ENCODE measurements at regions not wholly inside any gene's neighbourhood (a gene's known extent, or its start where the extent isn't known, plus 50 kb on each side); places are given as distances from the start of the nearest gene placed in this dataset.

DNA sequence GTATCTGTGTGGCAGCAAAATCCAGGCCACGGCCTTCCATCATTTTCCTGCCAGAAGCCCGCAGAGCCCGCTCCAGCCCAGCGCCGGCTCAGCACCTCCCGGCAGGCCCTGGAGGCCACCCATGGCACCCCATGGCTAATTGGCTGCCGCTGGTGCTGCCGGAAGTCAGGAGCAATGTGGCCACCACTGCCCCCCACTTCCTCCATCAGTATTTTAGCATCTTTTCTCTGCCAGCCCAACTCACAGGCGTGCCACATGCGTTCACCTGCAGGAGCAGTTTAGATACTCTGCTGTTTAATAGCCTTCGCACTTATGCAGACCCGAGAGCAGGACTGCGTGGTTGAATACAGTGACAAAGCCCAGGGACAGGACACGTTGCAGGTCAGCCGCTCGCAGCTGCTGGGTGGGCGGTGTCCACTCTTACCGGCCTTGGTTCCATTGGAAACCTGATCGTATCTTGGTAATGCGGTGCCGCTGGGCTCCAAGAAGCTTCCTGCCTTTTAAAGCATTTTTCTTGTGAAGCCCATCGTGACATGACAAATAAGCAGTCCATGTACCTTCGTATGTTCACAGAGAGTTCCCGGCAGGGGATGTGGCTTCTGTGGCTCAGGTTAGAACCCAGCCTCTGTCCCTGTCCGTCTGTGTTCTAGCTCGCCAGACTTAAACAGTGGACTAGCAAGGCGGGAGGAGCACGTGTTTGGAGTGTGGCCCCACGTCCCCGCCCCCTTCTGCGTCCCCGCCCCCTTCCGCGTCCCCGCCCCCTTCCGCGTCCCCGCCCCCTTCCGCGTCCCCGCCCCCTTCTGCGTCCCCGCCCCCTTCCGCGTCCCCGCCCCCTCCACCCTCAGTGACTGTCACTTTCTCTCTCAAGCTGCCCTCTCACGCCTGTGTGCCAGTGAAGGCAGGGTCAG lies 162.0 kb upstream of the SOX1 start:
- no peaks in the 10 kb centered on the region for H3K36me3 ChIP-seq (ENCODE audit: insufficient read depth, low read length)

DNA sequence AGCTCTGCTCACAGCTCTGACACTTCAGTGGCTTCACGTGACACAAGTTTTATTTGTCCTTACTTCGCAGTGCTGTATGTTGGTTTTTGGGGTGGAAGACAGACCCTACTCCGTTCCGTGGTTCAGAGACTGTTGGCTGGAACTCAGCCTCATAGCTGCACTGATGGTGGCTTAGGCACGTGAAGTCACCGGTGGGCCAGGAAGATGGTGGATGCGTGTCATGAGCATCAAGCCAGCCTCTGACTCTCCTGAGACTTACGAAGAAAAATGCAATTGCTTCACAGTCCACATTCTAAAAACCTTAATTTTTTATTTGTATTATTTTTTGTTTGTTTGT lies 161.4 kb upstream of the SOX1 start:
- H3K27ac ChIP-seq (ENCODE audit: low read depth, low read length): no peak overlapping the region
- WGBS: 99% methylated on average over 7 of the region's 8 CpGs
- no peaks in the 10 kb centered on the region for H3K27me3 ChIP-seq (ENCODE audit: insufficient read depth, low read length)
- H3K36me3 ChIP-seq (ENCODE audit: insufficient read depth, low read length): no peaks in the 10 kb centered on the region
- H3K4me3 ChIP-seq (ENCODE audit: low read length): no peak overlapping the region
- no peaks in the 10 kb centered on the region for H3K9me3 ChIP-seq (ENCODE audit: insufficient read depth, low read depth, low read length)
- no peaks in the 10 kb centered on the region for H3K4me1 ChIP-seq (ENCODE audit: insufficient read depth, low read length)
- no peak overlapping the region for H3K9ac ChIP-seq (ENCODE audit: low read depth, low read length)

More for the DNA sequence above, 162.0 kb upstream of the SOX1 start:
- Histone ChIP-seq H3K4me3 (ENCODE audit: low read length) (no peak overlapping the region), H3K4me1 (ENCODE audit: insufficient read depth, low read length) (no peaks in the 10 kb centered on the region), H3K9me3 (ENCODE audit: insufficient read depth, low read depth, low read length) (no peaks in the 10 kb centered on the region), H3K27ac (ENCODE audit: low read depth, low read length) (no peak overlapping the region), H3K9ac (ENCODE audit: low read depth, low read length) (no peak overlapping the region), H3K27me3 (ENCODE audit: insufficient read depth, low read length) (no peaks in the 10 kb centered on the region)
- 93% methylated on average over 41 of the region's 47 CpGs for WGBS

- Histone ChIP-seq H3K27ac (ENCODE audit: low read depth, low read length) (no peak overlapping the region), H3K4me1 (ENCODE audit: insufficient read depth, low read length) (no peaks in the 10 kb centered on the region), H3K9ac (ENCODE audit: low read depth, low read length) (no peak overlapping the region), H3K36me3 (ENCODE audit: insufficient read depth, low read length) (no peaks in the 10 kb centered on the region), H3K9me3 (ENCODE audit: insufficient read depth, low read depth, low read length) (no peaks in the 10 kb centered on the region), H3K27me3 (ENCODE audit: insufficient read depth, low read length) (no peaks in the 10 kb centered on the region), H3K4me3 (ENCODE audit: low read length) (no peak overlapping the region)
- 97% methylated on average over 7 of the region's 8 CpGs for WGBS
Measured at GRCh38 chr13:111906306-111906705, 160.6 kb upstream of the SOX1 start.

DNA sequence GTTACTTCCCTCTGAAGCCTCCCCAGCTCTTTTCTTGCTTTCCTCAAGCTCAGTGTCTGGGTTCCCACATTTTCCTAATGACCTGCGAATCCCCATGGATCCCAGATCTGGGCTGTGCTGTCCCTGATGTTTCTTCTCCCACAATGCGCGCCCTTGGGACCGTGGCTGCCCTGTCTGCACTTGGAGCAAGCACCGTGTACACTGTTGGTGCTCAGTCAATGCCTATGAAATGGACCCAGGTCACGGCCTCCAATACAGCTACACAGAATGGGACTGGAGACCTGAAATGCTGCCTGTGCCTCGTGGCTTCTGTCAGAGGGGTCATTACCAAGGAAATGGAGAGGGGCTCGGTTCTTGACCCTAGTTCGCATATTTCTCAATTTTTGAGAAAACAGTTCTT lies 160.1 kb upstream of the SOX1 start:
- WGBS: 97% methylated on average over 9 of the region's 9 CpGs

GRCh38 chr13:111907341-111907880 lies 159.5 kb upstream of the SOX1 start:
- Histone ChIP-seq H3K4me1 (ENCODE audit: insufficient read depth, low read length) (no peaks in the 10 kb centered on the region), H3K9ac (ENCODE audit: low read depth, low read length) (no peak overlapping the region), H3K4me3 (ENCODE audit: low read length) (no peak overlapping the region), H3K36me3 (ENCODE audit: insufficient read depth, low read length) (no peaks in the 10 kb centered on the region), H3K27ac (ENCODE audit: low read depth, low read length) (no peak overlapping the region), H3K27me3 (ENCODE audit: insufficient read depth, low read length) (no peaks in the 10 kb centered on the region), H3K9me3 (ENCODE audit: insufficient read depth, low read depth, low read length) (no peaks in the 10 kb centered on the region)
- 96% methylated on average over 5 of the region's 5 CpGs for WGBS

More for the DNA sequence above, 160.1 kb upstream of the SOX1 start:
- H3K36me3 ChIP-seq (ENCODE audit: insufficient read depth, low read length): no peaks in the 10 kb centered on the region
- H3K4me3 ChIP-seq (ENCODE audit: low read length): no peak overlapping the region
- no peaks in the 10 kb centered on the region for H3K27me3 ChIP-seq (ENCODE audit: insufficient read depth, low read length)
- no peak overlapping the region for H3K9ac ChIP-seq (ENCODE audit: low read depth, low read length)
- H3K27ac ChIP-seq (ENCODE audit: low read depth, low read length): no peak overlapping the region
- no peaks in the 10 kb centered on the region for H3K4me1 ChIP-seq (ENCODE audit: insufficient read depth, low read length)
- H3K9me3 ChIP-seq (ENCODE audit: insufficient read depth, low read depth, low read length): no peaks in the 10 kb centered on the region

- H3K4me3 ChIP-seq (ENCODE audit: low read length): no peak overlapping the region
- no peak overlapping the region for H3K27ac ChIP-seq (ENCODE audit: low read depth, low read length)
- no peak overlapping the region for H3K9ac ChIP-seq (ENCODE audit: low read depth, low read length)
- no peaks in the 10 kb centered on the region for H3K4me1 ChIP-seq (ENCODE audit: insufficient read depth, low read length)
- no peaks in the 10 kb centered on the region for H3K27me3 ChIP-seq (ENCODE audit: insufficient read depth, low read length)
- WGBS: 94% methylated on average over 13 of the region's 13 CpGs
- no peaks in the 10 kb centered on the region for H3K9me3 ChIP-seq (ENCODE audit: insufficient read depth, low read depth, low read length)
- no peaks in the 10 kb centered on the region for H3K36me3 ChIP-seq (ENCODE audit: insufficient read depth, low read length)
Measured at GRCh38 chr13:111908361-111908760, 158.6 kb upstream of the SOX1 start.

DNA sequence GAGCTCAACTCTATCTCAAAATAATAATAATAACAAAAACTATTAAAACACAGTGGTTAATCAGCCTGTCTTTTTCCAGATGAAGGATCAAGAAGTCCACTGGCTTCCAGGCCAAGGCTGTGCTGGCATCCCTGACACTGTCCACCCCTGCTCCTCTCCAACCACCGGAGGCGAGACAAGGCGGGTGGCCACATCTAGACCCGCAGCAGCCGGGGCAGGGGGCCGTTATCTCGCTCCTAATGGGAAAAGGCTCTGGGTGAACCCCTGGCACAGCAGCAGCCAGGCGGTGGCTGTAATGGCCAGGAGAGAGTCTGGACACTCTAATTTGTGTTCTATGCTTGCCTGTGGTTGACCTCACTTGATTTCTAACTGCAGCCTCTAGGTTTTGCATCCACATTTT lies 158.0 kb upstream of the SOX1 start:
- Histone ChIP-seq H3K9ac (ENCODE audit: low read depth, low read length) (no peak overlapping the region), H3K9me3 (ENCODE audit: insufficient read depth, low read depth, low read length) (no peaks in the 10 kb centered on the region), H3K4me1 (ENCODE audit: insufficient read depth, low read length) (no peaks in the 10 kb centered on the region), H3K36me3 (ENCODE audit: insufficient read depth, low read length) (no peaks in the 10 kb centered on the region), H3K27me3 (ENCODE audit: insufficient read depth, low read length) (no peaks in the 10 kb centered on the region), H3K27ac (ENCODE audit: low read depth, low read length) (no peak overlapping the region), H3K4me3 (ENCODE audit: low read length) (no peak overlapping the region)
- WGBS: 94% methylated on average over 8 of the region's 8 CpGs

GRCh38 chr13:111909501-111909900 lies 157.4 kb upstream of the SOX1 start:
- no peak overlapping the region for H3K27ac ChIP-seq (ENCODE audit: low read depth, low read length)
- no peaks in the 10 kb centered on the region for H3K36me3 ChIP-seq (ENCODE audit: insufficient read depth, low read length)
- 93% methylated on average over 12 of the region's 12 CpGs for WGBS
- H3K4me1 ChIP-seq (ENCODE audit: insufficient read depth, low read length): no peaks in the 10 kb centered on the region
- no peak overlapping the region for H3K4me3 ChIP-seq (ENCODE audit: low read length)
- no peaks in the 10 kb centered on the region for H3K9me3 ChIP-seq (ENCODE audit: insufficient read depth, low read depth, low read length)
- no peaks in the 10 kb centered on the region for H3K27me3 ChIP-seq (ENCODE audit: insufficient read depth, low read length)
- H3K9ac ChIP-seq (ENCODE audit: low read depth, low read length): no peak overlapping the region

DNA sequence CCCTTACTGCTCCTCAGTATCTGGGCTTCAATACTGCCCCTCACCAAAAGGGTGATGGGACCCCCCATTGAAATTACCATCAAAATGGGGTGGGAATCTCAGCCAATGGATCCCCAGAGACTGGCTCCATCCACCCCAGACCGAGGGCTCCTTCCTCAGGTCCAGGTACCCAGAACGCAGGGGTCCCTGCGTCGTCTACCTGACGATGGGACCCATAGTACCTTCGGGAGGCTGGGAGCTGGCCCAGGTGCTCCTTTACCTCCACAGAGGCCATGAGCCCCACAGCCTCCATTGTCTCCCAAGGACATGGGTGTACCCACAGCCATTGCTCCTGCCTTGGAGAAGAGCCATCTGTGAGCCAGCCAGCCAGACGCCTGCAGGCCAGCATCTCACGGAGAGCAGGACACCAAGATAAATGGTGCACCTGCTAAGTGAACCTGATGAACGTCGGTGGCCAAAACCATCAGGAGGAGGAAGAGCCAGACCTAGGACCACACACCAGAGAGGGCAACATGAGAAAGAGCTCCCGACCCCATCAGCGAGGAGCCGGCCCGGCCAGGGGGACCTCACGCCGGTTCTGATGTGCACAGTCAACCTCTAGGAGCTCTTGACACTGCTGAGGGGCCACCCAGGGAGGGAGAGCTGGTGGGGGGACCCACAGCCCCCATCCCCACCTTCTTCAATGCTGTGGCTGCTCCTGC lies 156.8 kb upstream of the SOX1 start:
- no peak overlapping the region for H3K27ac ChIP-seq (ENCODE audit: low read depth, low read length)
- 97% methylated on average over 16 of the region's 16 CpGs for WGBS

GRCh38 chr13:111911121-111911720 lies 155.7 kb upstream of the SOX1 start:
- no peak overlapping the region for H3K4me3 ChIP-seq (ENCODE audit: low read length)
- H3K4me1 ChIP-seq (ENCODE audit: insufficient read depth, low read length): no peaks in the 10 kb centered on the region
- no peaks in the 10 kb centered on the region for H3K36me3 ChIP-seq (ENCODE audit: insufficient read depth, low read length)
- H3K27ac ChIP-seq (ENCODE audit: low read depth, low read length): no peak overlapping the region
- no peaks in the 10 kb centered on the region for H3K9me3 ChIP-seq (ENCODE audit: insufficient read depth, low read depth, low read length)
- H3K27me3 ChIP-seq (ENCODE audit: insufficient read depth, low read length): no peaks in the 10 kb centered on the region
- 94% methylated on average over 11 of the region's 11 CpGs for WGBS
- H3K9ac ChIP-seq (ENCODE audit: low read depth, low read length): no peak overlapping the region

More for the DNA sequence above, 156.8 kb upstream of the SOX1 start:
- Histone ChIP-seq H3K36me3 (ENCODE audit: insufficient read depth, low read length) (no peaks in the 10 kb centered on the region), H3K9me3 (ENCODE audit: insufficient read depth, low read depth, low read length) (no peaks in the 10 kb centered on the region), H3K4me3 (ENCODE audit: low read length) (no peak overlapping the region), H3K4me1 (ENCODE audit: insufficient read depth, low read length) (no peaks in the 10 kb centered on the region), H3K9ac (ENCODE audit: low read depth, low read length) (no peak overlapping the region), H3K27me3 (ENCODE audit: insufficient read depth, low read length) (no peaks in the 10 kb centered on the region)

Data from HUES64 (cell line).